Ectodermal cell (in vitro differentiated cells): ENCODE measurements at regions not wholly inside any gene's neighbourhood (a gene's known extent, or its start where the extent isn't known, plus 50 kb on each side); places are given as distances from the start of the nearest gene placed in this dataset.

Source experiments
- H3K27ac ChIP-seq: 2 replicates; pipeline ENCODE4 v1.7.0; 2013; ENCODE audit warnings: mild to moderate bottlenecking, low read depth, low read length; ENCODE audit not compliant: insufficient read depth, poor library complexity, severe bottlenecking
- H3K27me3 ChIP-seq: 2 replicates; pipeline ENCODE4 v1.7.0; 2013; ENCODE audit warnings: mild to moderate bottlenecking, low read length; ENCODE audit not compliant: insufficient read depth, control insufficient read depth, poor library complexity, severe bottlenecking
- H3K36me3 ChIP-seq: one replicate; pipeline ENCODE4 v1.7.0; 2013; ENCODE audit warnings: low read length; ENCODE audit not compliant: control insufficient read depth, insufficient read depth
- H3K4me1 ChIP-seq: one replicate; pipeline ENCODE4 v1.7.0; 2013; ENCODE audit warnings: low read length; ENCODE audit not compliant: control insufficient read depth, insufficient read depth
- H3K4me3 ChIP-seq: 2 replicates; pipeline ENCODE4 v1.7.0; 2013; ENCODE audit warnings: low read depth, low read length, control low read depth; ENCODE audit not compliant: insufficient read depth
- H3K9me3 ChIP-seq: 2 replicates; pipeline ENCODE4 v1.7.0; 2013; ENCODE audit warnings: mild to moderate bottlenecking, low read length, moderate library complexity; ENCODE audit not compliant: control insufficient read depth
- WGBS, 2 experiments: methylation state at CpG; one replicate each; pipeline ENCODE4 v1.1.7; 2013; ENCODE audit warnings: missing lambda C conversion rate in 2 of 2; 5-methylcytosine and 5-hydroxymethylcytosine counted together

DNA sequence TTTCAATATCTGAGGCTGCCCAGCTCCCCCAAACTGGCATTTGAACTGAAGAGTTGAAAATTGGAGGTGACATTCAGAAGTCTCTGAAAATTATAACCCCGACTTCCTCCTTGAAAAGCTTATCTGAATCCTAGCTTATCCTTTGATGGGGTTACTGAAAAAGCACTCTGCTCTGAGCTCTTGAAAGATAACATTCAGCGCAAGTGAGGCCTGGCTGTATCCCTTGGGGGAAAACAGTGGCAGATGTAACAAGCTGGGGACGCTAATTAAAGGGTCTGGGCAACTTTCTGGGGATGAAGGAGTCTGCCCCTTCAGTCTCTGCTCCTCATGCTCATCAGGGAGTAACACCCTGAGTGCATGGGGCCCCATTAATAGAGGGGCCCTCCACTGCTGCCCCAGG, 402.0 kb upstream of the CADM1 start:
- H3K27ac ChIP-seq: no peak overlapping the region
- no peaks in the 10 kb centered on the region for H3K9me3 ChIP-seq
- H3K36me3 ChIP-seq: no peaks in the 10 kb centered on the region
- H3K4me1 ChIP-seq: peaks cover 6% of the 10 kb centered on the region
- no peaks in the 10 kb centered on the region for H3K27me3 ChIP-seq
- no peak overlapping the region for H3K4me3 ChIP-seq
- WGBS, 2 experiments: 95 to 96% methylated on average over 3 of the region's 3 CpGs

DNA sequence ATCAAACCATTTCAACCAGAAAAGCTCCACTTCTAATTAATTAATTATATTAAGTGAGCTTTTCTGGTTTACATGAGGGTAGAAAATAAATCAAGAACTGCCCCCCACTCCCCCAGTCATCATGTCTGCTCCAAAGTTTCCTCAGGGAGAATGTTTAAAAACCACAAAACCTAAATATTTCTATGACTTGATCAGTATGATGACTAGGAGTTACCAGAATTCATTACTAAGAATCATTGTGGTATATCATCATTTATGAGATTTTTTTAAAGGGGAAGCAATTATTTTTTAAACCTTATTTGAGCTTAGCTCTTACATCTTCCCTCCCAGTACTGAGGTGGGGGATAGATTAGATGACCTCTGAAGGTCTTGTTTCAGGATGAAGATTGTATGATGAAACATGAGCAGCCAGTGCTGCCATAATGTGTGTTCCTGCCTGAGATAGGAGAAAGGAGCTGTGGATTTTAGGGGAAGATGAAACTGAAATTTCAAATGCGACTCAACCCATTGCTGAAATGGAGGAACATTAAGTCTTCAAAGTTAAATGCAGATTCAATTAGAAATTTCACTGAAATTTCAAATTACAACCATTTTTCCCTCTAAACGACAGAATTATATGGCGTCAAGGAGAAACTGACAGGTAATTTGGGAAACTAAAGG, 401.3 kb upstream of the CADM1 start:
- H3K9me3 ChIP-seq: no peaks in the 10 kb centered on the region
- H3K4me3 ChIP-seq: no peak overlapping the region
- H3K36me3 ChIP-seq: no peaks in the 10 kb centered on the region
- no peaks in the 10 kb centered on the region for H3K27me3 ChIP-seq
- 91 to 100% methylated on average over 2 to 3 of the region's 3 CpGs for WGBS, 2 experiments
- no peak overlapping the region for H3K27ac ChIP-seq
- peaks cover 4% of the 10 kb centered on the region for H3K4me1 ChIP-seq

DNA sequence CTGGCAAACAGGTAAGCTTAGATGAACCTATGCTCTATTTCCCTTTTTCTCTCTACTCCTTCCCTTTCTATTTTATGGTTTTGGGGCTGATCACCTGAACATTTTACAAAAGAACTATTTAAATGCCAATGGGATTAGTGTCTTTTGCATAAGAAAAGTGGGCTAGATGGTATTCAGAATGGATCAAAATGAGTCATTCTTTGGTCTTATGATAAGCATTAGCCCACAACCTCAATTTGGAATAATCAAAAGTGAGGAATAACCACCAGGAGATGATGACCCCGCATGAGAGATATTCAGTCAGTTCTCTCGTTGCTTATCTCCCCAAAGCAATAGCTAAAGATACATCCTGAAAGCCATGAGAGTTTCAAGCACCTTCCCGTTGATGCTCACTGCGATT, 399.0 kb upstream of the CADM1 start:
- Histone ChIP-seq H3K36me3 (no peaks in the 10 kb centered on the region), H3K4me1 (peaks cover 4% of the 10 kb centered on the region), H3K27ac (no peak overlapping the region), H3K4me3 (no peak overlapping the region), H3K9me3 (no peaks in the 10 kb centered on the region), H3K27me3 (no peaks in the 10 kb centered on the region)
- 86 to 91% methylated on average over 4 of the region's 4 CpGs for WGBS, 2 experiments

DNA sequence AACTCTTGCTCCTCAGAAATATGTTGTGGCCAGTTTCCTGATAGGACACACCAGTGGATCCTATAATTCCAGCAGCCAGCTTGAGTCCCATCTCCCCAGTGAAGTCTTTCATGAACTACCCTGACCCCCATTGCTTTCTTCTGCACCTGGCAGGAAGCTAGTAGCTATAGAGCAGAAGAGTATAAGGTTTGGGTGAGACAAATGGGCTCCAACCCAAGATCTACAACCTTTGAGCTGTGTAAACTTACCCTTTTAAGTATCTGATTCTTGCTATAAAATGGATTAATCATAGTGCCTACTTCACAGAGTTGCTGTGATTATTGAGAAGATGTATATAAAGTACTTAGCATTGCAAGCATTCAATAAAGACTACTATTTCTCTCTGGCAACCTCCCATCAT, 396.9 kb upstream of the CADM1 start:
- Histone ChIP-seq H3K9me3 (no peaks in the 10 kb centered on the region), H3K36me3 (no peaks in the 10 kb centered on the region), H3K27ac (no peak overlapping the region), H3K27me3 (no peaks in the 10 kb centered on the region), H3K4me3 (no peak overlapping the region), H3K4me1 (peaks cover 4% of the 10 kb centered on the region)

DNA sequence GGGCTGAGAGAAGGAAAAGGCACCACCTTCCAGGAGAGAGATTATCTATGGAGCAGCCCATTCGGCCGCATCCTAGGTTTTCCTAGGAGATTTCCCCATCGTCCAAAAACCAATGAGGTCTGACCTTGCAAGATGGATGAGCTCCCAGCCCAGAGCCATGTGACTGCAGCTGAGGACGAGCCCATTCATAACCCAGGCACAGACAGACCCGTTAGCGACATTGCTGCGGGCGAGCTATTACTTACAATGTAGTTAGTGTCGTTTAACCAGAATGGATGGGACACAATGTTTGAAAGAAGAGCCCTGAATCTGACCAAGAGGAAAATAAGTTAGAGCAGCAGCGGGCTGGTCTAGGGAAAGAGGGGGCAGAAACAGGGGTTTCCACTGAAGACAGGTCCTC, 395.9 kb upstream of the CADM1 start:
- Histone ChIP-seq H3K4me3 (no peak overlapping the region), H3K36me3 (no peaks in the 10 kb centered on the region), H3K9me3 (no peaks in the 10 kb centered on the region), H3K27me3 (no peaks in the 10 kb centered on the region), H3K4me1 (peaks cover 4% of the 10 kb centered on the region), H3K27ac (no peak overlapping the region)
- 90 to 94% methylated on average over 10 of the region's 10 CpGs for WGBS, 2 experiments

DNA sequence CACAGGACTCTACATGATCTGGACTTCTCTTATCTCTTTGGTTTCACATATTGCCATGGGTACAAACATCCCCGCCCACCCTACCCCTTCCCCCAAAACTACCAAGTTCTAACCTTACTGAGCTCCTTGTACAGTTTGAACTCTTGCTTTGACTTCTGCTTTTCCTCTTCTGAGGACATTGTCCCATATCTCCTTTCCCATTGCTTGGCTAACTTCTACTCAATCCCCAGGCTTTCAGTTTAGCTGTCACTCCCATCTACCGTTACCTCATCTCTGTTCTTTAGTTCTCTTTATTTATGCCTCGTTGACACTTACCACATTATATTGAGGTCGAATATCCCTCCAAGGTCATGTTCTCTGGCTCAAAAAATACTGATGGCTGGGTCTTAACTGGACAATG, 393.5 kb upstream of the CADM1 start:
- Histone ChIP-seq H3K4me1 (peaks cover under 1% of the 10 kb centered on the region), H3K4me3 (no peak overlapping the region), H3K36me3 (no peaks in the 10 kb centered on the region), H3K9me3 (no peaks in the 10 kb centered on the region), H3K27me3 (no peaks in the 10 kb centered on the region), H3K27ac (no peak overlapping the region)
- 91 to 94% methylated on average over 3 of the region's 4 CpGs for whole genome bisulfite sequencing, 2 experiments

DNA sequence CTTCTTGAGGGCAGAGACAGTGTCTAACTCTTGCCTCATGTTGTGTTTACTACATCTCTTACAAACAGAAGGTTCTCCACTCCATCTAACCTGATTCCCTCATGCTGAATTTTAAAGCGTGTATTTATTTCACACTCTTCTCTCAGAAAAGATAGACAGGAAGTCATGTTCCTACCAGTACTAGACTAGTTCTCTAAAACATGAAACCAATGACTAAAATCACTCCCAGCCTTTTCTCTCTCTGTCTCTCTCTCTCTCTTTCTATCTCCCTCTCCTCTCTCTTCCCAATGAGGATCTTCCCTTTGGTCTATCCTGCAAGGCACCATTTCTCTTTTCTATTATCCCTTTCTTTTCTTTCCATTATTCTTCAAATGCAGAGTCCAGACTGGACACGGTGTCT, 391.9 kb upstream of the CADM1 start:
- 93 to 96% methylated on average over 2 of the region's 2 CpGs for WGBS, 2 experiments
- Histone ChIP-seq H3K27me3 (no peaks in the 10 kb centered on the region), H3K4me1 (no peaks in the 10 kb centered on the region), H3K27ac (no peak overlapping the region), H3K4me3 (no peak overlapping the region), H3K9me3 (no peaks in the 10 kb centered on the region), H3K36me3 (no peaks in the 10 kb centered on the region)

DNA sequence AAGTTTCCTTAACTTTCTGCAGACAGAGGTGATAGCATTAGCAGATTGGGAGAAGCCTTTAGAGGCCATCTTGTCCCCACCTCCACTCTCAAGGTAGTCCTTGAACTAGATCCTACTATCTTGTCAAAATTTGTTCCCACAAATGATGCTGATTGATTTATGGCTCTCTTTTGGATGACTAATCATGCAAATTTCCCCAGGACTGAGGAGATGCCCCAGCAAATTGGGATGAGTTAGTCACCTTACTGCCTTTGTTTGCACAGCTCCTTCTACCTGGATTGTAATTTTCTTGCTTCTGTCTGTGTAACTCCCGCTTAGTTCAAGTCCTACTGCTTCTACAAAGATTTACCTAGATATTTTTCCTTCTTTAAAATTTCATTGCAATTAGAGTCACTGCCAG, 391.4 kb upstream of the CADM1 start:
- no peaks in the 10 kb centered on the region for H3K36me3 ChIP-seq
- H3K27ac ChIP-seq: no peak overlapping the region
- no peaks in the 10 kb centered on the region for H3K27me3 ChIP-seq
- H3K9me3 ChIP-seq: no peaks in the 10 kb centered on the region
- no peak overlapping the region for H3K4me3 ChIP-seq
- 96 to 100% methylated on average over 1 of the region's 1 CpG for WGBS, 2 experiments
- no peaks in the 10 kb centered on the region for H3K4me1 ChIP-seq

DNA sequence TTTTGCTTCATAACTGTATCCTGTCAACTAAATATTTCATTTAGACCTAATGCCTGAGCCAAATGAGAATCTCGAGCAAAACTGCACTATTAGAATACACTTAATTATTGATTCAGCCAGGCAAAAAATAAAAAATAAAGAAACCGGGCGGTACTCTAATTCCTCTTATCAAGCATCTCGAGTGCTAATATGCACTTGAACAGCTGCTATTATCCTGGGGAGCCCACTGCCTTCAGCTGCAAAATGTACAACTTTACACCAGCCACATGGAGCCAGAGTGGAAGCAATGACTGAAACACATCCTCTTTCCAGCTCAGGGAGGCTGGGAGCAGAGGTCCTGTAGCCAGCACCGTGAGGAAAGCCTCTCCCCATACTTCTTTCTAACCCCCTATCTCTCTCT, 390.0 kb upstream of the CADM1 start:
- H3K36me3 ChIP-seq: no peaks in the 10 kb centered on the region
- no peaks in the 10 kb centered on the region for H3K9me3 ChIP-seq
- no peak overlapping the region for H3K4me3 ChIP-seq
- H3K27ac ChIP-seq: no peak overlapping the region
- no peaks in the 10 kb centered on the region for H3K4me1 ChIP-seq
- no peaks in the 10 kb centered on the region for H3K27me3 ChIP-seq
- WGBS, 2 experiments: 90 to 93% methylated on average over 5 of the region's 5 CpGs

DNA sequence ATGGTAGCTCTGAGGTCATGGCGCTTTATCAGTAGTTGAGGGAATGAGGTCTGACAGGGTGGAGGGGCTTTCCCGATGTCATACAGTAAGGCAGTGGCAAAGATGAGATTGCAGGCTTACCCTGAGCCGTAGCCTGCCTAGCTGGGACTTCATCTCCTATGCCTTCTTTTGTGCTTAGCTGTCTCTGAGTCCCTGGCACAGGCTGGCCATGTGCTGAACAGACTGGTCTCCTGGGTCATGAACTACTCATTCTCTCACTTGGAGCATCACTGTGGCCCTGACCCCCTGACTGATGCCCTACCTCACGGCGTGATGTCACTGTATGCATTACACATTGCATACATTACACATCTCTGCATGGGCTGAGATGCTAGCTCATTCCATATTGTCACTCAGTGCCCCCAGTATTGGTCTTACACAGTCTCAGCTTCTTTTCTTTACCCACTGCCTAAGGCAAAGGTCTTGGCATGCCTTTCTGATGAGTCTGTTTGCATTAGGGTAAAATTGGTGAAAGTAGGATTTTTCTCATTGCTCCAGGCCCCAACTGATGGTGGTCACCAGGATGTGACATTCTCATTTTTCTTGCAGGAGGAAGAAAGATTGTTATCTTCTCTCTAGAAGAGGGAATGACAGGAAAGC, 389.4 kb upstream of the CADM1 start:
- H3K27ac ChIP-seq: no peak overlapping the region
- H3K9me3 ChIP-seq: no peaks in the 10 kb centered on the region
- H3K27me3 ChIP-seq: no peaks in the 10 kb centered on the region
- no peaks in the 10 kb centered on the region for H3K4me1 ChIP-seq
- 91 to 93% methylated on average over 5 of the region's 5 CpGs for WGBS, 2 experiments
- H3K4me3 ChIP-seq: no peak overlapping the region
- H3K36me3 ChIP-seq: no peaks in the 10 kb centered on the region
